Keratinocyte (primary cell): ENCODE measurements at regions not wholly inside any gene's neighbourhood (a gene's known extent, or its start where the extent isn't known, plus 50 kb on each side); places are given as distances from the start of the nearest gene placed in this dataset.

Experiments used
- EZH2 ChIP-seq: IDR thresholded peaks from one replicate; pipeline ENCODE4 v1.6.1; 2012; ENCODE audit warnings: inconsistent platforms, mild to moderate bottlenecking, low read length, moderate library complexity
- TF ChIP-seq, protein P1 (sequence below), 3 experiments: IDR thresholded peaks in 1 of 3; conservative IDR thresholded peaks in 1 of 3; optimal IDR thresholded peaks in 1 of 3; 2 replicates in 2 of 3; 3 replicates in 1 of 3; pipeline versions ENCODE3 to v1.5.1; 2011; ENCODE audit warnings: low read length in 3 of 3, mild to moderate bottlenecking in 3 of 3, moderate library complexity in 2 of 3, control low read depth in 1 of 3, inconsistent platforms in 1 of 3; ENCODE audit not compliant: insufficient read depth in 2 of 3; ENCODE audit errors: extremely low read depth in 1 of 3

DNA sequence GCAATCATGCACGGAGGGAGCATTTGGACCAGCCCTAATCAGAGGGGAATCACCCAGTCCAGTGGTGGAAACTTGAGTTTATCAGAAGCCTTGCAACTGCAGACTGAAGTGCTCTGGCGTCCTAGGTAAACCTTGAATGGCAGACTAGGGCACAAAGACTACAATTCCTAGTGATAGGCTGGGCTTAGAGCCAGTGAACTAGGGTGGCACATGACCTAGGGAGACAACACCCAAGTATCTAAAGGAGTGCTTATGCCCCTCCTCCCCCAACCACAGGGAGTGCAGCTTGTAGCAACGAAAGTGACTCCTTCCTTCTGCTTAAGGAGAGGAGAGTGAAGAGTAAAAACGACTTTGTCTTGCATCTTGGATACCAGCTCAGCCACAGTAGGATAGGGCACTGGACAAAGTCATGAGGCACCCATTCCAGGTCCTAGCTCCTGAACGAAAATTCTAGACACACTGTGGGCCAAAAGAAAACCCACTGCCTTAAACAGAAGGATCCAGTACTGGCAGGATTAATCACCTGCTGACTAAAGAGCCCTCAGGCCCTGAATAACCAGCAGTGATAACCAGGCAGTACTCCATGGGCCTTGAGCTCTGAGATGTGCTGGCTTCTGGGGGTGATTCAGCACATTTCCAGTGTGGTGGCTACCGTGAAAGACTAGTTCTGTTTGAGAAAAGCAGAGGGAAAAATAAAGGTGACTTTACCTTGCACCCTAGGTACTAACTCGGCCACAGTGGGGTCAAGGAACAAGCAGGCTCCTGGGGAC is 58.7 kb upstream of the STARD8 start:
- TF ChIP-seq, protein P1, sequence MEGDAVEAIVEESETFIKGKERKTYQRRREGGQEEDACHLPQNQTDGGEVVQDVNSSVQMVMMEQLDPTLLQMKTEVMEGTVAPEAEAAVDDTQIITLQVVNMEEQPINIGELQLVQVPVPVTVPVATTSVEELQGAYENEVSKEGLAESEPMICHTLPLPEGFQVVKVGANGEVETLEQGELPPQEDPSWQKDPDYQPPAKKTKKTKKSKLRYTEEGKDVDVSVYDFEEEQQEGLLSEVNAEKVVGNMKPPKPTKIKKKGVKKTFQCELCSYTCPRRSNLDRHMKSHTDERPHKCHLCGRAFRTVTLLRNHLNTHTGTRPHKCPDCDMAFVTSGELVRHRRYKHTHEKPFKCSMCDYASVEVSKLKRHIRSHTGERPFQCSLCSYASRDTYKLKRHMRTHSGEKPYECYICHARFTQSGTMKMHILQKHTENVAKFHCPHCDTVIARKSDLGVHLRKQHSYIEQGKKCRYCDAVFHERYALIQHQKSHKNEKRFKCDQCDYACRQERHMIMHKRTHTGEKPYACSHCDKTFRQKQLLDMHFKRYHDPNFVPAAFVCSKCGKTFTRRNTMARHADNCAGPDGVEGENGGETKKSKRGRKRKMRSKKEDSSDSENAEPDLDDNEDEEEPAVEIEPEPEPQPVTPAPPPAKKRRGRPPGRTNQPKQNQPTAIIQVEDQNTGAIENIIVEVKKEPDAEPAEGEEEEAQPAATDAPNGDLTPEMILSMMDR (optimal IDR thresholded peaks at IDR 0.05 in 1 of 3, IDR thresholded peaks at IDR 0.05 in 1 of 3, conservative IDR thresholded peaks at IDR 0.05 in 1 of 3; ENCODE audit: extremely low read depth in 1 of 3, insufficient read depth in 2 of 3, low read length in 3 of 3): no peak
- no peak for TF ChIP-seq EZH2
